PC-9 (cell line): ENCODE measurements at regions not wholly inside any gene's neighbourhood (a gene's known extent, or its start where the extent isn't known, plus 50 kb on each side); places are given as distances from the start of the nearest gene placed in this dataset.

Experiments
- BruUV-seq: library from RNA; stranded (reverse); fragments of 400-500 nt; replicated peaks from 2 replicates; lab custom pipeline; 2021; lab: Mats Ljungman, UMichigan
- CTCF ChIA-PET: fragments of 300-600 bp; sonication (Branson Sonifier 250); formaldehyde crosslinking; loops from one replicate; lab custom pipeline; 2022; ENCODE audit warnings: antibody characterized with exemption; lab: Charles Lee
- POLR2A ChIA-PET: fragments of 300-600 bp; sonication (Branson Sonifier 250); formaldehyde crosslinking; loops from one replicate; lab custom pipeline; 2022; ENCODE audit warnings: antibody characterized with exemption; ENCODE audit not compliant: unreplicated experiment; lab: Charles Lee
- DNase-seq, 2 experiments: peaks; one replicate each; pipeline versions ENCODE4 v3.0.0 to v3.0.0-alpha.2; 2015 to 2022; ENCODE audit warnings: mixed read lengths in 1 of 2
- H2AFZ ChIP-seq: fragments of 200-600 bp; sonication (generic); 2 replicates; pipeline ENCODE4 v1.8.1; 2017; ENCODE audit warnings: antibody characterized with exemption
- H3F3A ChIP-seq: fragments of 200-600 bp; sonication (generic); 2 replicates; pipeline ENCODE4 v1.8.1; 2017; ENCODE audit warnings: antibody characterized with exemption, mild to moderate bottlenecking, low read depth; ENCODE audit not compliant: insufficient read depth
- H3K27ac ChIP-seq: fragments of 200-600 bp; sonication (generic); 2 replicates; pipeline ENCODE4 v1.6.1; 2016; ENCODE audit warnings: mixed run types
- H3K27me3 ChIP-seq: fragments of 200-600 bp; sonication (generic); 2 replicates; pipeline ENCODE4 v1.6.1; 2016; ENCODE audit warnings: low read depth, mixed run types; ENCODE audit not compliant: insufficient read depth
- H3K36me3 ChIP-seq: fragments of 200-600 bp; sonication (generic); 2 replicates; pipeline ENCODE4 v1.6.1; 2016; ENCODE audit warnings: low read depth, mixed run types
- H3K4me1 ChIP-seq: fragments of 200-600 bp; sonication (generic); replicated peaks from 2 replicates; pipeline ENCODE4 v1.6.1; 2016; ENCODE audit warnings: mixed run types; ENCODE audit not compliant: insufficient read depth
- H3K4me2 ChIP-seq: fragments of 200-600 bp; sonication (generic); 2 replicates; pipeline ENCODE4 v1.6.1; 2017; ENCODE audit warnings: mixed run types
- H3K4me3 ChIP-seq: fragments of 200-600 bp; sonication (generic); 2 replicates; pipeline ENCODE4 v1.6.1; 2016; ENCODE audit warnings: mixed run types
- H3K79me2 ChIP-seq: fragments of 200-600 bp; sonication (generic); 2 replicates; pipeline ENCODE4 v1.6.1; 2017; ENCODE audit warnings: low read depth, mixed run types
- H3K9me2 ChIP-seq: fragments of 200-600 bp; sonication (generic); 2 replicates; pipeline ENCODE4 v1.8.1; 2017; ENCODE audit warnings: mild to moderate bottlenecking; ENCODE audit not compliant: insufficient read depth
- H3K9me3 ChIP-seq: fragments of 200-600 bp; sonication (generic); 2 replicates; pipeline ENCODE4 v1.8.1; 2016; ENCODE audit warnings: low read depth; ENCODE audit not compliant: insufficient read depth
- H4K20me1 ChIP-seq: fragments of 200-600 bp; sonication (generic); 2 replicates; pipeline ENCODE4 v1.8.1; 2017; ENCODE audit not compliant: insufficient read depth
- EZH2 ChIP-seq: fragments of 200-600 bp; sonication (generic); IDR thresholded peaks from 2 replicates; pipeline ENCODE4 v1.8.0; 2017; ENCODE audit warnings: antibody characterized with exemption, low read depth
- intact Hi-C: fragments of 100-400 bp; cut with micrococcal nuclease; formaldehyde crosslinking; loops from one replicate; pipeline ENCODE4 v1.10.0; 2022; ENCODE audit not compliant: unreplicated experiment
- TF ChIP-seq, protein P1 (sequence below): fragments of 200-600 bp; sonication (generic); conservative IDR thresholded peaks from 2 replicates; pipeline ENCODE4 v1.6.1; 2017; ENCODE audit warnings: mixed run types, antibody characterized with exemption, mild to moderate bottlenecking, moderate library complexity

DNA sequence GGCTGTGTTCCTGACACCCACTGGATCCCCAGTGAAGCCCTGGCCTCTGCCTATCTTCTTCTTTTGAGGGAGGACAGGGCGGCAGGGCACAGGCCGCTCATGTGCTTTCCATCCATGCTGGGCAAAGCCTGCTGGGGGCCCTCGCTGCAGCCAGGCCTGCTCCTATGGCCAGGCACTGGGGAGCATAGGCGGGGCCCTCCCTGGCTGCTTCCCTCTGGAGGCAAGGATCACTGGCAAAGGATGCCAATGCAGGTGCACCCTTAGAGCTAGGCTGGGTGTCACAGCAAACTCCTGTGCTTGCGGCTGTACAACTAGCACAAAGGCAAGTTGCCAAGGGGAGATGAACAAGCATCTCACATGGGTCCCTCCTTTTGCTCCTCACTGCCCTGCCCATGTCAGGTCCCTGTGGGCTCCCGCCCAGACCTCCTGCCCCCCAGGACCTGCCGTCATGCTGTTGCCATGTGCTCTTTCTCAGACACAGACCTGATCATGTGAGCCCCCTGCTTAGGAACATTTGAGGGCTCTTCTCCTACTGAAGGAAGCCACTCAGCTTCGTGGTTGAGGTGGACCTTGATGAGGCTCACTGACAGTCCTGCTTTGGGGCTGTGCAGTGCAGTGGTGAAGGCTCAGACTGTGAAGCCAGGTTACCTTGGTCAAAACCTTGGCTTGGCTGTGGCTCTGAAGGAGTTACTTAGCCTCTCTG is 393.6 kb downstream of the PTPRU start:
- CTCF ChIA-PET: no interaction called here
- POLR2A ChIA-PET: no interaction called here
- H3F3A ChIP-seq: no peaks in the 10 kb centered on the region
- intact Hi-C loops: no loop called here
- no peaks in the 10 kb centered on the region for H3K9me2 ChIP-seq
- H3K36me3 ChIP-seq: no peaks in the 10 kb centered on the region
- H3K27me3 ChIP-seq: no peaks in the 10 kb centered on the region
- H3K4me3 ChIP-seq: no peak overlapping the region
- no peaks in the 10 kb centered on the region for H3K9me3 ChIP-seq
- BruUV-seq: no TSS peak
- no peak for DNase-seq
- H3K27ac ChIP-seq: no peak overlapping the region
- H3K79me2 ChIP-seq: no peaks in the 10 kb centered on the region
- no peak overlapping the region for H3K4me2 ChIP-seq
- no peaks in the 10 kb centered on the region for H4K20me1 ChIP-seq
- no peak overlapping the region for H2AFZ ChIP-seq
- TF ChIP-seq EZH2: no peak
- TF ChIP-seq, protein P1, sequence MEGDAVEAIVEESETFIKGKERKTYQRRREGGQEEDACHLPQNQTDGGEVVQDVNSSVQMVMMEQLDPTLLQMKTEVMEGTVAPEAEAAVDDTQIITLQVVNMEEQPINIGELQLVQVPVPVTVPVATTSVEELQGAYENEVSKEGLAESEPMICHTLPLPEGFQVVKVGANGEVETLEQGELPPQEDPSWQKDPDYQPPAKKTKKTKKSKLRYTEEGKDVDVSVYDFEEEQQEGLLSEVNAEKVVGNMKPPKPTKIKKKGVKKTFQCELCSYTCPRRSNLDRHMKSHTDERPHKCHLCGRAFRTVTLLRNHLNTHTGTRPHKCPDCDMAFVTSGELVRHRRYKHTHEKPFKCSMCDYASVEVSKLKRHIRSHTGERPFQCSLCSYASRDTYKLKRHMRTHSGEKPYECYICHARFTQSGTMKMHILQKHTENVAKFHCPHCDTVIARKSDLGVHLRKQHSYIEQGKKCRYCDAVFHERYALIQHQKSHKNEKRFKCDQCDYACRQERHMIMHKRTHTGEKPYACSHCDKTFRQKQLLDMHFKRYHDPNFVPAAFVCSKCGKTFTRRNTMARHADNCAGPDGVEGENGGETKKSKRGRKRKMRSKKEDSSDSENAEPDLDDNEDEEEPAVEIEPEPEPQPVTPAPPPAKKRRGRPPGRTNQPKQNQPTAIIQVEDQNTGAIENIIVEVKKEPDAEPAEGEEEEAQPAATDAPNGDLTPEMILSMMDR: no peak
- no peaks in the 10 kb centered on the region for H3K4me1 ChIP-seq

DNA sequence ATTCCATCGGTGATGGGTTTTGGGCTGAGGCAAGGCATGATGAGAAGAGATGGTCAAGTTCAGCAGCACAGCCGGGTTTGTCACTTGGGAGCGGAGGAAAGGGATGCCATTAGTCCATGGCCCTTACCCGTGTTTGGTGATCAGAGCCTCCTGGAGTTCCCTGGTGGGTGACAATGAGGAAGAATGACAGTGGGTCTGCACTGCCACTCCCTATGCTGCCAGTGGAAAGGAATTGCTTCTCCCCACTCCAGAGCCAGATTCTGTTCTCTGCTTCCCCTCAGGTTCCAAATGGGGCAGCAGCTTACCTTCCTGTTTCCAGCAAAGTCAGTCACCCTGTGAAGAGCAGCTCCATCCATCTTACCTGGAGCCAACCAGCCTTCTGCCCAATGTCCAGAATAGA is 393.1 kb downstream of the PTPRU start:
- no peaks in the 10 kb centered on the region for H3K4me1 ChIP-seq
- TF ChIP-seq EZH2: no peak
- TF ChIP-seq, protein P1: no peak
- no peak for DNase-seq
- no peaks in the 10 kb centered on the region for H3K9me3 ChIP-seq
- no peak overlapping the region for H3K4me2 ChIP-seq
- BruUV-seq: no TSS peak
- H3K36me3 ChIP-seq: no peaks in the 10 kb centered on the region
- ChIA-PET CTCF (no interaction called here), POLR2A (no interaction called here)
- no peaks in the 10 kb centered on the region for H3F3A ChIP-seq
- H3K27me3 ChIP-seq: no peaks in the 10 kb centered on the region
- no peak overlapping the region for H3K4me3 ChIP-seq
- no peaks in the 10 kb centered on the region for H4K20me1 ChIP-seq
- intact Hi-C loops: no loop called here
- no peaks in the 10 kb centered on the region for H3K9me2 ChIP-seq
- H2AFZ ChIP-seq: no peak overlapping the region
- no peaks in the 10 kb centered on the region for H3K79me2 ChIP-seq
- no peak overlapping the region for H3K27ac ChIP-seq

DNA sequence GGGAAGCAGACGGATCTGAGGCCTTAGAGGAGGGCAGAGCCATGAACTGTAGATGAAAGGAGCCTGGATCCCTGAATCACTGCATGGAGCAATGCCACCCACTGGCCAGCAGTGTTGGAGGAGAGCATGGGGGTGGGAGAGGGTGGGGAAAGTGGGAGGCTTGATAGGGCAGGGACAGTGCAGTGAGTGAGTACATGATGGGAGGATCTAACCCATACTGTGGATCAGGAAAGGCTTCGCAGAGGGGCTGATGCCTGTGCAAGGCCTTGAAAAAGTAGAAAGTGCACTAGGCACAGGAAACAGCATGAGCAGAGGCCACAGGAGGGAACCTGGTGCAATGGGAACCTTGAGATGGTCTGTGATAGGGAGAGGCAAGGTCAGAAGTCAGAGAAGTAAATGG is 391.9 kb downstream of the PTPRU start:
- intact Hi-C loops: no loop called here
- H3K27me3 ChIP-seq: no peaks in the 10 kb centered on the region
- no peaks in the 10 kb centered on the region for H3K9me3 ChIP-seq
- no peak overlapping the region for H3K27ac ChIP-seq
- BruUV-seq: no TSS peak
- no peaks in the 10 kb centered on the region for H4K20me1 ChIP-seq
- TF ChIP-seq EZH2: no peak
- TF ChIP-seq, protein P1: no peak
- no peaks in the 10 kb centered on the region for H3K79me2 ChIP-seq
- H3K4me2 ChIP-seq: no peak overlapping the region
- no peaks in the 10 kb centered on the region for H3F3A ChIP-seq
- DNase-seq: no peak
- POLR2A ChIA-PET: no interaction called here
- CTCF ChIA-PET: no interaction called here
- no peaks in the 10 kb centered on the region for H3K36me3 ChIP-seq
- H2AFZ ChIP-seq: no peak overlapping the region
- H3K9me2 ChIP-seq: no peaks in the 10 kb centered on the region
- H3K4me1 ChIP-seq: no peaks in the 10 kb centered on the region
- no peak overlapping the region for H3K4me3 ChIP-seq
